Gastroesophageal sphincter (tissue), 3 donors: ENCODE measurements at regions not wholly inside any gene's neighbourhood (a gene's known extent, or its start where the extent isn't known, plus 50 kb on each side); places are given as distances from the start of the nearest gene placed in this dataset.

Source experiments
- EP300 ChIP-seq: sonication (generic); formaldehyde crosslinking; IDR thresholded peaks from one replicate; pipeline ENCODE4 v1.6.1; 2017; ENCODE audit warnings: antibody characterized with exemption, mild to moderate bottlenecking
- TF ChIP-seq, protein P1 (sequence below), 4 experiments: fragments of 200-600 bp in 2 of 4; fragments of 450-650 bp in 2 of 4; sonication (generic) in 1 of 4; IDR thresholded peaks; one replicate each; pipeline ENCODE4 v1.5.1; 2017 to 2019; ENCODE audit warnings: antibody characterized with exemption in 4 of 4, mild to moderate bottlenecking in 2 of 4, moderate library complexity in 2 of 4

DNA sequence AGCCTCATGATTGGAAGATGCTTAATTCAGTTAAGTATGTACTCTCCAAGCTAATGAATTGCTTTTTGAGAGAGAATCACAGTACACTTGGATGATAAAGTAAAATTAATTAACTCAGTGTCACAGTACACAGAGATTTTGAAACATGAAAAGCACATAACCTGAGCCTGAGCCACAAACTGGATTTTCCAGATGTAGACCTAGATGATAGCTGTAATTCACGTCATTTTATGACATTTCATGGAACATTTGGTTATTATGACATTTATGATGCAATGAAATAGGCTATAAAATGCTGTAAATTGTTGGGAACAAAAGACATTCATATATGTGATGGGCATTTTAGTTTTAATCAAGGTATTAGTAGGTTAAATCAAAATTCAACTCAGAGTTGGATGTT is 983.7 kb downstream of the STPG2 start:
- TF ChIP-seq, protein P1, sequence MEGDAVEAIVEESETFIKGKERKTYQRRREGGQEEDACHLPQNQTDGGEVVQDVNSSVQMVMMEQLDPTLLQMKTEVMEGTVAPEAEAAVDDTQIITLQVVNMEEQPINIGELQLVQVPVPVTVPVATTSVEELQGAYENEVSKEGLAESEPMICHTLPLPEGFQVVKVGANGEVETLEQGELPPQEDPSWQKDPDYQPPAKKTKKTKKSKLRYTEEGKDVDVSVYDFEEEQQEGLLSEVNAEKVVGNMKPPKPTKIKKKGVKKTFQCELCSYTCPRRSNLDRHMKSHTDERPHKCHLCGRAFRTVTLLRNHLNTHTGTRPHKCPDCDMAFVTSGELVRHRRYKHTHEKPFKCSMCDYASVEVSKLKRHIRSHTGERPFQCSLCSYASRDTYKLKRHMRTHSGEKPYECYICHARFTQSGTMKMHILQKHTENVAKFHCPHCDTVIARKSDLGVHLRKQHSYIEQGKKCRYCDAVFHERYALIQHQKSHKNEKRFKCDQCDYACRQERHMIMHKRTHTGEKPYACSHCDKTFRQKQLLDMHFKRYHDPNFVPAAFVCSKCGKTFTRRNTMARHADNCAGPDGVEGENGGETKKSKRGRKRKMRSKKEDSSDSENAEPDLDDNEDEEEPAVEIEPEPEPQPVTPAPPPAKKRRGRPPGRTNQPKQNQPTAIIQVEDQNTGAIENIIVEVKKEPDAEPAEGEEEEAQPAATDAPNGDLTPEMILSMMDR (IDR thresholded peaks at IDR 0.05), result no peak
- TF ChIP-seq EP300, result no peak
